H1 (cell line): ENCODE measurements at regions not wholly inside any gene's neighbourhood (a gene's known extent, or its start where the extent isn't known, plus 50 kb on each side); places are given as distances from the start of the nearest gene placed in this dataset.

Experiments
- CTCF ChIA-PET: fragments of 300-600 bp; sonication (Branson Sonifier 250); formaldehyde crosslinking; loops from one replicate; lab custom pipeline; 2021; ENCODE audit not compliant: partially characterized antibody; lab: Charles Lee
- POLR2A ChIA-PET: fragments of 300-600 bp; sonication (Branson Sonifier 250); formaldehyde crosslinking; loops from one replicate; lab custom pipeline; 2021; ENCODE audit warnings: inconsistent platforms; ENCODE audit not compliant: partially characterized antibody; lab: Charles Lee
- DNase-seq, 2 experiments: peaks; one replicate each; pipeline versions ENCODE4 v3.0.0 to v3.0.0-alpha.2; 2010 to 2022; ENCODE audit warnings: low spot score in 2 of 2, low read depth in 1 of 2, mixed read lengths in 1 of 2
- FAIRE-seq: peaks from 2 replicates; lab custom pipeline; 2011; peaks lifted over from hg19 to GRCh38; lab: Jason Lieb, UNC
- H2AFZ ChIP-seq: 2 replicates; pipeline ENCODE4 v1.8.1; 2012; ENCODE audit warnings: low read length, inconsistent platforms
- H2AK5ac ChIP-seq: 2 replicates; pipeline ENCODE4 v1.6.1; 2013; ENCODE audit warnings: low read depth, low read length
- H2BK120ac ChIP-seq: replicated peaks from 2 replicates; pipeline ENCODE3; 2013; ENCODE audit warnings: low read depth, low read length, inconsistent platforms
- H2BK12ac ChIP-seq: 2 replicates; pipeline ENCODE4 v1.6.1; 2013; ENCODE audit warnings: low read depth, low read length
- H2BK15ac ChIP-seq: 2 replicates; pipeline ENCODE4 v1.6.1; 2013; ENCODE audit warnings: low read length
- H2BK20ac ChIP-seq: 2 replicates; pipeline ENCODE4 v1.6.1; 2013; ENCODE audit warnings: low read length
- H2BK5ac ChIP-seq: 2 replicates; pipeline ENCODE4 v1.6.1; 2013; ENCODE audit warnings: low read depth, low read length
- H3K14ac ChIP-seq: 2 replicates; pipeline ENCODE4 v1.6.1; 2013; ENCODE audit warnings: inconsistent platforms; ENCODE audit not compliant: insufficient read length
- H3K18ac ChIP-seq: 2 replicates; pipeline ENCODE4 v1.6.1; 2013; ENCODE audit warnings: low read length; ENCODE audit errors: extremely low read depth
- H3K23ac ChIP-seq: 2 replicates; pipeline ENCODE4 v1.6.1; 2013; ENCODE audit warnings: inconsistent platforms; ENCODE audit not compliant: insufficient read length
- H3K23me2 ChIP-seq: 2 replicates; pipeline ENCODE4 v1.6.1; 2013; ENCODE audit warnings: low read depth, low read length
- H3K27ac ChIP-seq: 2 replicates; pipeline ENCODE4 v1.6.1; 2011; ENCODE audit warnings: low read depth, low read length, inconsistent platforms
- H3K27me3 ChIP-seq, 4 experiments: replicated peaks in 1 of 4; 1 replicate in 1 of 4; 2 replicates in 3 of 4; pipeline versions ENCODE4 v1.6.1 to v1.8.1; 2011 to 2013; ENCODE audit warnings: low read length in 3 of 4, mild to moderate bottlenecking in 3 of 4, inconsistent platforms in 2 of 4, mixed read lengths in 2 of 4, moderate library complexity in 1 of 4; ENCODE audit not compliant: control insufficient read depth in 3 of 4, insufficient read depth in 3 of 4; ENCODE audit errors: extremely low read depth in 1 of 4
- H3K36me3 ChIP-seq, 4 experiments: 2 replicates each; pipeline versions ENCODE4 v1.6.1 to v1.8.1; 2011 to 2013; ENCODE audit warnings: mild to moderate bottlenecking in 4 of 4, low read length in 3 of 4, moderate library complexity in 2 of 4, control low read depth in 1 of 4, inconsistent platforms in 1 of 4; ENCODE audit not compliant: insufficient read depth in 4 of 4, control insufficient read depth in 2 of 4
- H3K4ac ChIP-seq: replicated peaks from 2 replicates; pipeline ENCODE3; 2013; ENCODE audit warnings: low read length, low read depth, mixed read lengths, inconsistent platforms; ENCODE audit not compliant: insufficient read length
- H3K4me1 ChIP-seq, 4 experiments: replicated peaks in 1 of 4; 1 replicate in 1 of 4; 2 replicates in 3 of 4; pipeline versions ENCODE4 v1.6.1 to v1.8.1; 2011 to 2013; ENCODE audit warnings: low read length in 3 of 4, inconsistent platforms in 2 of 4, mixed read lengths in 1 of 4; ENCODE audit not compliant: insufficient read depth in 4 of 4, control insufficient read depth in 3 of 4
- H3K4me2 ChIP-seq, 2 experiments: 2 replicates each; pipeline versions ENCODE4 v1.6.1 to v1.8.1; 2011 to 2013; ENCODE audit warnings: low read depth in 2 of 2, low read length in 2 of 2, control low read depth in 1 of 2, inconsistent platforms in 1 of 2, mild to moderate bottlenecking in 1 of 2; ENCODE audit not compliant: insufficient read depth in 1 of 2
- H3K4me3 ChIP-seq, 4 experiments: fragments of 200-600, 300-600 bp in 1 of 4; sonication (generic), shearing (Covaris generic), sonication (Bioruptor Twin) in 1 of 4; 2 replicates each; pipeline versions ENCODE4 v1.5.1 to v1.8.1; 2011 to 2016; ENCODE audit warnings: low read length in 4 of 4, low read depth in 3 of 4, control low read depth in 2 of 4, inconsistent platforms in 2 of 4, mild to moderate bottlenecking in 2 of 4, mixed read lengths in 1 of 4, moderate library complexity in 1 of 4; ENCODE audit not compliant: insufficient read depth in 2 of 4; ENCODE audit errors: extremely low read depth in 1 of 4
- H3K56ac ChIP-seq: replicated peaks from 2 replicates; pipeline ENCODE3; 2013; ENCODE audit warnings: low read depth, mild to moderate bottlenecking, mixed read lengths, low read length, inconsistent platforms; ENCODE audit not compliant: insufficient read length
- H3K79me1 ChIP-seq: 2 replicates; pipeline ENCODE4 v1.6.1; 2013; ENCODE audit warnings: low read depth, low read length, control low read depth
- H3K79me2 ChIP-seq, 2 experiments: 2 replicates each; pipeline versions ENCODE4 v1.6.1 to v1.8.1; 2012 to 2013; ENCODE audit warnings: low read length in 2 of 2, mild to moderate bottlenecking in 2 of 2, inconsistent platforms in 1 of 2; ENCODE audit not compliant: insufficient read depth in 2 of 2, control insufficient read depth in 1 of 2
- H3K9ac ChIP-seq, 4 experiments: replicated peaks in 1 of 4; 1 replicate in 1 of 4; 2 replicates in 3 of 4; pipeline versions ENCODE4 v1.6.1 to v1.8.1; 2011 to 2013; ENCODE audit warnings: low read depth in 3 of 4, low read length in 3 of 4, control low read depth in 2 of 4, mild to moderate bottlenecking in 2 of 4, moderate library complexity in 2 of 4, inconsistent platforms in 1 of 4; ENCODE audit errors: extremely low read depth in 1 of 4
- H3K9me3 ChIP-seq, 2 experiments: 2 replicates each; pipeline versions ENCODE4 v1.6.1 to v1.8.1; 2012 to 2013; ENCODE audit warnings: mild to moderate bottlenecking in 2 of 2, moderate library complexity in 2 of 2, control low read depth in 1 of 2, inconsistent platforms in 1 of 2, low read depth in 1 of 2, low read length in 1 of 2, mixed read lengths in 1 of 2; ENCODE audit not compliant: insufficient read depth in 2 of 2
- H4K20me1 ChIP-seq, 2 experiments: replicated peaks in 1 of 2; 2 replicates each; pipeline versions ENCODE3 to v1.8.1; 2011 to 2013; ENCODE audit warnings: inconsistent platforms in 2 of 2, low read length in 2 of 2, mild to moderate bottlenecking in 1 of 2; ENCODE audit not compliant: insufficient read depth in 2 of 2, control insufficient read depth in 1 of 2
- H4K5ac ChIP-seq: 2 replicates; pipeline ENCODE4 v1.6.1; 2013; ENCODE audit warnings: low read length, low read depth, mixed read lengths, inconsistent platforms; ENCODE audit not compliant: insufficient read length
- H4K8ac ChIP-seq: 2 replicates; pipeline ENCODE4 v1.8.0; 2013; ENCODE audit warnings: mild to moderate bottlenecking, moderate library complexity, low read length, inconsistent platforms; ENCODE audit not compliant: insufficient read depth; ENCODE audit errors: extremely low read depth
- H4K91ac ChIP-seq: replicated peaks from 2 replicates; pipeline ENCODE3; 2013; ENCODE audit warnings: low read length, mixed read lengths, inconsistent platforms; ENCODE audit not compliant: insufficient read length
- CHD1 ChIP-seq: IDR thresholded peaks from 2 replicates; pipeline ENCODE4 v1.6.1; 2012; ENCODE audit warnings: low read depth, low read length, improper control_type of control experiment
- CTBP2 ChIP-seq: IDR thresholded peaks from 2 replicates; pipeline ENCODE4 v1.7.0; 2011; ENCODE audit warnings: borderline replicate concordance, mild to moderate bottlenecking, moderate library complexity, mixed read lengths, low read length; ENCODE audit not compliant: insufficient read depth, insufficient read length
- EZH2 ChIP-seq: fragments of 200-600 bp; sonication (generic); IDR thresholded peaks from 2 replicates; pipeline ENCODE4 v1.7.1; 2012; ENCODE audit warnings: low read depth, mild to moderate bottlenecking, moderate library complexity, low read length, inconsistent platforms; ENCODE audit not compliant: severe bottlenecking
- FOSL1 ChIP-seq: IDR thresholded peaks from 2 replicates; pipeline ENCODE4 v1.6.1; 2011; ENCODE audit warnings: mild to moderate bottlenecking, low read depth, low read length, moderate library complexity; ENCODE audit not compliant: insufficient read depth
- HDAC6 ChIP-seq: IDR thresholded peaks from one replicate; pipeline ENCODE4 v1.7.1; 2012; ENCODE audit warnings: low read depth, mild to moderate bottlenecking, inconsistent platforms, low read length, moderate library complexity
- NANOG ChIP-seq: IDR thresholded peaks from 2 replicates; pipeline ENCODE4 v1.6.1; 2011; ENCODE audit warnings: low read length, low read depth, mild to moderate bottlenecking, inconsistent platforms; ENCODE audit not compliant: insufficient read depth, poor library complexity, severe bottlenecking
- POU5F1 ChIP-seq: IDR thresholded peaks from 2 replicates; pipeline ENCODE4 v1.6.1; 2011; ENCODE audit warnings: low read depth, mild to moderate bottlenecking, low read length, moderate library complexity
- RAD21 ChIP-seq, 2 experiments: IDR thresholded peaks in 1 of 2; conservative IDR thresholded peaks in 1 of 2; 2 replicates each; pipeline ENCODE4 v1.6.1; 2011; ENCODE audit warnings: low read depth in 2 of 2, low read length in 2 of 2, improper control_type of control experiment in 1 of 2, inconsistent platforms in 1 of 2, mild to moderate bottlenecking in 1 of 2, moderate library complexity in 1 of 2
- TAF1 ChIP-seq: IDR thresholded peaks from 2 replicates; pipeline ENCODE4 v1.6.1; 2011; ENCODE audit warnings: mild to moderate bottlenecking, low read depth, low read length
- TCF12 ChIP-seq: IDR thresholded peaks from 2 replicates; pipeline ENCODE4 v1.6.1; 2011; ENCODE audit warnings: low read depth, mild to moderate bottlenecking, low read length
- WGBS, 2 experiments: shearing (Covaris generic) in 1 of 2; methylation state at CpG; one replicate each; pipeline versions ENCODE4 v1.1.6 to v1.1.7; 2013 to 2015; ENCODE audit warnings: low lambda C conversion rate in 2 of 2, mixed read lengths in 2 of 2, inconsistent platforms in 1 of 2, low coverage in 1 of 2, missing lambda C conversion rate in 1 of 2; ENCODE audit not compliant: insufficient replicate concordance in 2 of 2, insufficient coverage in 1 of 2, insufficient read length in 1 of 2; ENCODE audit errors: extremely low coverage in 1 of 2, missing lambda C conversion rate in 1 of 2; 5-methylcytosine and 5-hydroxymethylcytosine counted together

- H3K14ac ChIP-seq, result no peak overlapping the region
- no peak overlapping the region for H4K8ac ChIP-seq
- H3K4ac ChIP-seq, result no peak overlapping the region
- H2AK5ac ChIP-seq, result no peak overlapping the region
- no peaks in the 10 kb centered on the region; a peak in 1 of 7 replicates for H3K27me3 ChIP-seq
- no peak overlapping the region for H2BK12ac ChIP-seq
- H2BK15ac ChIP-seq, result no peak overlapping the region
- H4K5ac ChIP-seq, result no peak overlapping the region
- H2BK120ac ChIP-seq, result no peak overlapping the region
- peaks cover 3 to 18% (median 12%) of the 10 kb centered on the region in 4 experiments for H3K4me1 ChIP-seq
- no peak for TF ChIP-seq RAD21 (IDR thresholded peaks at IDR 0.05 in 1 of 2, conservative IDR thresholded peaks at IDR 0.05 in 1 of 2; ENCODE audit: low read depth in 2 of 2, low read length in 2 of 2)
- no peak for TF ChIP-seq NANOG
- no peak for TF ChIP-seq CHD1
- no peak for TF ChIP-seq FOSL1
- TF ChIP-seq TCF12, result no peak
- no peak for TF ChIP-seq EZH2
- TF ChIP-seq HDAC6, result no peak
- no peak for TF ChIP-seq CTBP2
- TF ChIP-seq TAF1, result no peak
- TF ChIP-seq POU5F1, result no peak
- H3K79me2 ChIP-seq, result no peaks in the 10 kb centered on the region
- H4K91ac ChIP-seq, result no peak overlapping the region
- no peaks in the 10 kb centered on the region for H3K79me1 ChIP-seq
- no peak overlapping the region for H3K56ac ChIP-seq
- no peak overlapping the region for H3K18ac ChIP-seq
- ChIA-PET CTCF (interaction anchor here (0.9 kb wide), 1 partner anchor 39 kb away, joined by 3 read pairs; no protein-coding TSS in a partner anchor), POLR2A (no interaction called here)
- 88% methylated on average over 7 of the region's 7 CpGs; no CpG with 5 or more reads in 1 of the 2 experiments for WGBS, 2 experiments
- H2BK20ac ChIP-seq, result no peak overlapping the region
- no peaks in the 10 kb centered on the region for H4K20me1 ChIP-seq
- no peaks in the 10 kb centered on the region for H3K36me3 ChIP-seq
- FAIRE-seq (no peak), DNase-seq (peak in 1 of 2 experiments; percentile 28)
- H3K27ac ChIP-seq, result no peak overlapping the region
- no peak overlapping the region for H2AFZ ChIP-seq
- H3K4me2 ChIP-seq, result no peak overlapping the region
- H3K4me3 ChIP-seq, result no peak overlapping the region
- no peak overlapping the region for H2BK5ac ChIP-seq
- no peak overlapping the region for H3K9ac ChIP-seq
- no peak overlapping the region for H3K23ac ChIP-seq
- H3K9me3 ChIP-seq, result no peaks in the 10 kb centered on the region
- no peaks in the 10 kb centered on the region for H3K23me2 ChIP-seq
These were observed 131.8 kb upstream of the UNC5B start for GRCh38 chr10:71080381-71081228.
